NT2/D1 (cell line): ENCODE measurements at regions not wholly inside any gene's neighbourhood (a gene's known extent, or its start where the extent isn't known, plus 50 kb on each side); places are given as distances from the start of the nearest gene placed in this dataset.

ENCODE experiments used
- YY1 ChIP-seq: IDR thresholded peaks from 2 replicates; pipeline ENCODE4 v1.6.1; 2011; ENCODE audit not compliant: insufficient read length, insufficient read depth
- ZNF274 ChIP-seq: IDR thresholded peaks from 2 replicates; pipeline ENCODE4 v1.6.1; 2011; ENCODE audit warnings: mild to moderate bottlenecking, low read depth, low read length

DNA sequence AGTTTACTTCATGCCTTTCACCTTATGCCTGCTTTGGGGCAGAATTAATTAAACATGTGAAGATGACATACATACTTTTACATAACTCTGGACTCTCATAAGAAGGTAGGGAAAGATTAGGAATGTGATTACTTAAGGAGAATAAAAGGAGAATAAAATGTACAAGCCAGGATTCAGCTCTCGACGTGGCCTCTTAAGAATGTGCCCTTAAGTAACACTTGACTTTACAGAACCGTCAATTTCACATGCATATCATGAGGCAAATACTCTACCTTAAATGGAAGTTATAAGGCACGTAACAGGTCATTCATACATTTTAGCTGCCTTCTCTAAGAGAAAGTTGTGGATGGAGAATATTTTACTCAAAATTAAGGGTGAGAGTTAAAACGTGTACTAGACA, 263.7 kb upstream of the LMCD1 start:
- TF ChIP-seq ZNF274 (no peak), YY1 (no peak)
